ENCODE measurements at regions not wholly inside any gene's neighbourhood (a gene's known extent, or its start where the extent isn't known, plus 50 kb on each side); places are given as distances from the start of the nearest gene placed in this dataset.

GRCh38 chr4:63578383-63578782, 830.9 kb downstream of the TECRL start:
- in situ Hi-C loops (cut with MboI; ENCODE audit: low sequenced_read_pairs, unreplicated experiment) = no loop called here
- TF ChIP-seq CTCF (IDR thresholded peaks at IDR 0.05; ENCODE audit: borderline replicate concordance, control extremely low read depth, extremely low read depth, insufficient read depth, missing control alignments) = no peak
- DNase-seq (ENCODE audit: low spot score) = no peak

GRCh38 chr4:63566658-63567057, 842.6 kb downstream of the TECRL start:
- in situ Hi-C loops (cut with MboI; ENCODE audit: low sequenced_read_pairs, unreplicated experiment) = no loop called here
- DNase-seq (ENCODE audit: low spot score) = no peak
- TF ChIP-seq CTCF (IDR thresholded peaks at IDR 0.05; ENCODE audit: borderline replicate concordance, control extremely low read depth, extremely low read depth, insufficient read depth, missing control alignments) = no peak

GRCh38 chr4:63563288-63564014, 845.8 kb downstream of the TECRL start:
- no peak for DNase-seq (ENCODE audit: low spot score)
- in situ Hi-C loops (cut with MboI; ENCODE audit: low sequenced_read_pairs, unreplicated experiment) = no loop called here
- TF ChIP-seq CTCF (IDR thresholded peaks at IDR 0.05; ENCODE audit: borderline replicate concordance, control extremely low read depth, extremely low read depth, insufficient read depth, missing control alignments) = no peak

- DNase-seq (ENCODE audit: low spot score) = no peak
- TF ChIP-seq CTCF (IDR thresholded peaks at IDR 0.05; ENCODE audit: borderline replicate concordance, control extremely low read depth, extremely low read depth, insufficient read depth, missing control alignments) = no peak
- in situ Hi-C loops (cut with MboI; ENCODE audit: low sequenced_read_pairs, unreplicated experiment) = no loop called here
Observed at GRCh38 chr4:63558709-63559108, 850.5 kb downstream of the TECRL start.

GRCh38 chr4:63556332-63556731, 852.9 kb downstream of the TECRL start:
- TF ChIP-seq CTCF (IDR thresholded peaks at IDR 0.05; ENCODE audit: borderline replicate concordance, control extremely low read depth, extremely low read depth, insufficient read depth, missing control alignments) = no peak
- DNase-seq (ENCODE audit: low spot score) = no peak
- in situ Hi-C loops (cut with MboI; ENCODE audit: low sequenced_read_pairs, unreplicated experiment) = no loop called here

- in situ Hi-C loops (cut with MboI; ENCODE audit: low sequenced_read_pairs, unreplicated experiment) = no loop called here
- TF ChIP-seq CTCF (IDR thresholded peaks at IDR 0.05; ENCODE audit: borderline replicate concordance, control extremely low read depth, extremely low read depth, insufficient read depth, missing control alignments) = no peak
- no peak for DNase-seq (ENCODE audit: low spot score)
Observed at GRCh38 chr4:63553123-63553522, 856.1 kb downstream of the TECRL start.
